ENCODE measurements at regions not wholly inside any gene's neighbourhood (a gene's known extent, or its start where the extent isn't known, plus 50 kb on each side); places are given as distances from the start of the nearest gene placed in this dataset.

GRCh38 chr21:35969281-35969680 lies 91.0 kb downstream of the SETD4 start:
- H3K4me3 ChIP-seq (ENCODE audit: low read depth, low read length), result no peak overlapping the region
- TF ChIP-seq, protein P1, sequence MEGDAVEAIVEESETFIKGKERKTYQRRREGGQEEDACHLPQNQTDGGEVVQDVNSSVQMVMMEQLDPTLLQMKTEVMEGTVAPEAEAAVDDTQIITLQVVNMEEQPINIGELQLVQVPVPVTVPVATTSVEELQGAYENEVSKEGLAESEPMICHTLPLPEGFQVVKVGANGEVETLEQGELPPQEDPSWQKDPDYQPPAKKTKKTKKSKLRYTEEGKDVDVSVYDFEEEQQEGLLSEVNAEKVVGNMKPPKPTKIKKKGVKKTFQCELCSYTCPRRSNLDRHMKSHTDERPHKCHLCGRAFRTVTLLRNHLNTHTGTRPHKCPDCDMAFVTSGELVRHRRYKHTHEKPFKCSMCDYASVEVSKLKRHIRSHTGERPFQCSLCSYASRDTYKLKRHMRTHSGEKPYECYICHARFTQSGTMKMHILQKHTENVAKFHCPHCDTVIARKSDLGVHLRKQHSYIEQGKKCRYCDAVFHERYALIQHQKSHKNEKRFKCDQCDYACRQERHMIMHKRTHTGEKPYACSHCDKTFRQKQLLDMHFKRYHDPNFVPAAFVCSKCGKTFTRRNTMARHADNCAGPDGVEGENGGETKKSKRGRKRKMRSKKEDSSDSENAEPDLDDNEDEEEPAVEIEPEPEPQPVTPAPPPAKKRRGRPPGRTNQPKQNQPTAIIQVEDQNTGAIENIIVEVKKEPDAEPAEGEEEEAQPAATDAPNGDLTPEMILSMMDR (IDR thresholded peaks at IDR 0.05; ENCODE audit: low read depth, low read length), result no peak

GRCh38 chr21:35968564-35968963 lies 91.8 kb downstream of the SETD4 start:
- TF ChIP-seq, protein P1 (IDR thresholded peaks at IDR 0.05; ENCODE audit: low read depth, low read length), result no peak
- no peak overlapping the region for H3K4me3 ChIP-seq (ENCODE audit: low read depth, low read length)

GRCh38 chr21:35965699-35966098 lies 94.6 kb downstream of the SETD4 start:
- no peak overlapping the region for H3K4me3 ChIP-seq (ENCODE audit: low read depth, low read length)
- TF ChIP-seq, protein P1 (IDR thresholded peaks at IDR 0.05; ENCODE audit: low read depth, low read length), result no peak

GRCh38 chr21:35963920-35964451 lies 96.3 kb downstream of the SETD4 start:
- no peak overlapping the region for H3K4me3 ChIP-seq (ENCODE audit: low read depth, low read length)
- TF ChIP-seq, protein P1 (IDR thresholded peaks at IDR 0.05; ENCODE audit: low read depth, low read length), result no peak

GRCh38 chr21:35962917-35963316 lies 97.4 kb downstream of the SETD4 start:
- no peak overlapping the region for H3K4me3 ChIP-seq (ENCODE audit: low read depth, low read length)
- TF ChIP-seq, protein P1 (IDR thresholded peaks at IDR 0.05; ENCODE audit: low read depth, low read length), result no peak

DNA sequence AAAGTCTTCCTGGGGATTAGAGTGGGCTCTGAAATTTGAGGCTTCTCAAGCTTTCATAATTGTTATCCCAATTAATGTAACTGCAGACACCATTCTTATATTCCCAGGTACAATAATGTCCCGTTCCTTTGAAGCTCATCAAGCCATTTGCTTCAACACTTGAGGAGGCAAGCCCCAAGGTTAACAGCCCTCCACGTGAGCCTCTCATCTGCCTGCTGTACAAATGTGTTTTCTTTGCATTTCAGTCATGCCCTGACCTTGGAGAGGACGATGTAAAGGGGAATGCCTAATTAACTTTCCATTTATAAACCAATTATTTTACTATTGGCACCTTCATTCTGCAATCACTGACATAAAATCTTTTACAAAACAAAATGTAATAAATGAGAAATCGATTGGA lies 106.3 kb downstream of the SETD4 start:
- TF ChIP-seq, protein P1 (IDR thresholded peaks at IDR 0.05; ENCODE audit: low read depth, low read length), result no peak

GRCh38 chr21:35953597-35953996 lies 106.7 kb downstream of the SETD4 start:
- H3K4me3 ChIP-seq (ENCODE audit: low read depth, low read length), result no peak overlapping the region
- TF ChIP-seq, protein P1 (IDR thresholded peaks at IDR 0.05; ENCODE audit: low read depth, low read length), result no peak

More for the DNA sequence above, 106.3 kb downstream of the SETD4 start:
- H3K4me3 ChIP-seq (ENCODE audit: low read depth, low read length), result no peak overlapping the region
